IMR-90 (cell line): ENCODE measurements at regions not wholly inside any gene's neighbourhood (a gene's known extent, or its start where the extent isn't known, plus 50 kb on each side); places are given as distances from the start of the nearest gene placed in this dataset.

Experiments used
- ATAC-seq: fragments of 200-7000 bp; cut with Tn5 transposase; 2 replicates; pipeline ENCODE4 v1.9.1; 2020; ENCODE audit warnings: low read depth, mild to moderate bottlenecking, moderate library complexity
- BruUV-seq: library from RNA; stranded (reverse); fragments of 400-500 nt; replicated peaks from 2 replicates; lab custom pipeline; 2021; lab: Mats Ljungman, UMichigan
- CTCF ChIA-PET: fragments of 300-600 bp; formaldehyde crosslinking; extraction: SDS; loops from one replicate; lab custom pipeline; 2021; ENCODE audit warnings: antibody characterized with exemption; lab: Yijun Ruan, JAX
- POLR2A ChIA-PET: fragments of 300-600 bp; sonication (Branson Sonifier 250); formaldehyde crosslinking; loops from one replicate; lab custom pipeline; 2022; ENCODE audit warnings: antibody characterized with exemption; ENCODE audit not compliant: unreplicated experiment; lab: Charles Lee
- DNase-seq: peaks from one replicate; pipeline ENCODE4 v3.0.0; 2013
- H2AFZ ChIP-seq: replicated peaks from 2 replicates; pipeline ENCODE3; 2013; ENCODE audit warnings: low read length, mild to moderate bottlenecking; ENCODE audit not compliant: poor library complexity
- H2AK5ac ChIP-seq: 2 replicates; pipeline ENCODE4 v1.6.1; 2013; ENCODE audit warnings: low read depth, low read length, inconsistent platforms
- H2AK9ac ChIP-seq: replicated peaks from 2 replicates; pipeline ENCODE3; 2013; ENCODE audit warnings: mild to moderate bottlenecking, low read depth, low read length, moderate library complexity; ENCODE audit not compliant: poor library complexity
- H2BK120ac ChIP-seq: 2 replicates; pipeline ENCODE4 v1.6.1; 2013; ENCODE audit warnings: low read depth, low read length, inconsistent platforms
- H2BK15ac ChIP-seq: 3 replicates; pipeline ENCODE4 v1.6.1; 2013; ENCODE audit warnings: low read depth, low read length, inconsistent platforms
- H2BK20ac ChIP-seq: 2 replicates; pipeline ENCODE4 v1.6.1; 2013; ENCODE audit warnings: low read depth, mild to moderate bottlenecking, inconsistent platforms, low read length, moderate library complexity
- H2BK5ac ChIP-seq: 2 replicates; pipeline ENCODE4 v1.6.1; 2013; ENCODE audit warnings: mild to moderate bottlenecking, low read depth, low read length, inconsistent platforms; ENCODE audit not compliant: poor library complexity, severe bottlenecking
- H3K14ac ChIP-seq: replicated peaks from 2 replicates; pipeline ENCODE4 v1.6.1; 2013; ENCODE audit warnings: low read depth, low read length, inconsistent platforms
- H3K18ac ChIP-seq: 2 replicates; pipeline ENCODE4 v1.6.1; 2013; ENCODE audit warnings: low read depth, low read length, control low read depth
- H3K23ac ChIP-seq: 2 replicates; pipeline ENCODE4 v1.6.1; 2013; ENCODE audit warnings: low read depth, low read length, inconsistent platforms
- H3K27ac ChIP-seq: 2 replicates; pipeline ENCODE4 v1.5.1; 2013; ENCODE audit warnings: mild to moderate bottlenecking, control low read depth, low read length; ENCODE audit not compliant: insufficient read depth
- H3K27me3 ChIP-seq: 2 replicates; pipeline ENCODE4 v1.6.1; 2013; ENCODE audit warnings: low read length; ENCODE audit not compliant: control insufficient read depth, insufficient read depth
- H3K36me3 ChIP-seq: 2 replicates; pipeline ENCODE4 v1.6.1; 2013; ENCODE audit warnings: low read length, mixed read lengths; ENCODE audit not compliant: control insufficient read depth, insufficient read depth
- H3K4ac ChIP-seq: 2 replicates; pipeline ENCODE4 v1.6.1; 2013; ENCODE audit warnings: low read depth, low read length, inconsistent platforms
- H3K4me1 ChIP-seq: 2 replicates; pipeline ENCODE4 v1.6.1; 2013; ENCODE audit warnings: low read length, mixed read lengths; ENCODE audit not compliant: control insufficient read depth, insufficient read depth
- H3K4me2 ChIP-seq: 2 replicates; pipeline ENCODE4 v1.6.1; 2013; ENCODE audit warnings: low read depth, mild to moderate bottlenecking, control low read depth, low read length, moderate library complexity
- H3K4me3 ChIP-seq: 2 replicates; pipeline ENCODE4 v1.5.1; 2013; ENCODE audit warnings: low read depth, mild to moderate bottlenecking, control low read depth, low read length, moderate library complexity; ENCODE audit not compliant: insufficient read depth
- H3K56ac ChIP-seq: 2 replicates; pipeline ENCODE4 v1.6.1; 2013; ENCODE audit warnings: low read length, inconsistent platforms; ENCODE audit not compliant: insufficient read depth; ENCODE audit errors: extremely low read depth
- H3K79me1 ChIP-seq, 2 experiments: 2 replicates each; pipeline ENCODE4 v1.6.1; 2013; ENCODE audit warnings: low read length in 2 of 2, inconsistent platforms in 1 of 2, low read depth in 1 of 2
- H3K9ac ChIP-seq: 2 replicates; pipeline ENCODE4 v1.6.1; 2013; ENCODE audit warnings: low read depth, low read length, control low read depth
- H3K9me1 ChIP-seq: 2 replicates; pipeline ENCODE4 v1.6.1; 2013; ENCODE audit warnings: low read length, inconsistent platforms; ENCODE audit not compliant: insufficient read depth
- H3K9me3 ChIP-seq: 2 replicates; pipeline ENCODE4 v1.6.1; 2013; ENCODE audit warnings: low read length; ENCODE audit not compliant: control insufficient read depth, insufficient read depth
- H4K20me1 ChIP-seq: 2 replicates; pipeline ENCODE4 v1.6.1; 2013; ENCODE audit warnings: low read length, inconsistent platforms; ENCODE audit not compliant: insufficient read depth
- H4K5ac ChIP-seq: 2 replicates; pipeline ENCODE4 v1.6.1; 2013; ENCODE audit warnings: mild to moderate bottlenecking, low read depth, low read length, control low read depth
- H4K8ac ChIP-seq, 2 experiments: 2 replicates each; pipeline ENCODE4 v1.6.1; 2013; ENCODE audit warnings: low read depth in 2 of 2, low read length in 2 of 2, control low read depth in 1 of 2, inconsistent platforms in 1 of 2
- H4K91ac ChIP-seq: 2 replicates; pipeline ENCODE4 v1.6.1; 2013; ENCODE audit warnings: low read depth, low read length, inconsistent platforms; ENCODE audit not compliant: insufficient read depth
- BHLHE40 ChIP-seq: fragments of 150-350 bp; IDR thresholded peaks from 2 replicates; pipeline ENCODE4 v1.6.1; 2016; ENCODE audit warnings: mild to moderate bottlenecking, low read depth, low read length
- CEBPB ChIP-seq: IDR thresholded peaks from 2 replicates; pipeline ENCODE4 v1.6.1; 2012; ENCODE audit warnings: low read depth, low read length, improper control_type of control experiment
- CHD1 ChIP-seq: IDR thresholded peaks from 2 replicates; pipeline ENCODE4 v1.6.1; 2012; ENCODE audit warnings: low read depth, low read length, improper control_type of control experiment
- FOS ChIP-seq: fragments of 150-350 bp; IDR thresholded peaks from 2 replicates; pipeline ENCODE4 v1.6.1; 2016; ENCODE audit warnings: low read depth, low read length
- MAFK ChIP-seq: IDR thresholded peaks from 2 replicates; pipeline ENCODE4 v1.6.1; 2012; ENCODE audit warnings: low read depth, low read length, improper control_type of control experiment
- MAZ ChIP-seq: IDR thresholded peaks from 2 replicates; pipeline ENCODE4 v1.6.1; 2012; ENCODE audit warnings: low read depth, mild to moderate bottlenecking, low read length, improper control_type of control experiment, moderate library complexity, borderline replicate concordance
- MXI1 ChIP-seq: IDR thresholded peaks from 2 replicates; pipeline ENCODE4 v1.6.1; 2012; ENCODE audit warnings: low read depth, mild to moderate bottlenecking, low read length, moderate library complexity, borderline replicate concordance
- NFE2L2 ChIP-seq: fragments of 150-350 bp; IDR thresholded peaks from 2 replicates; pipeline ENCODE4 v1.6.1; 2016; ENCODE audit warnings: low read depth, mild to moderate bottlenecking, low read length
- POLR2A ChIP-seq: IDR thresholded peaks from 2 replicates; pipeline ENCODE4 v1.6.1; 2012; ENCODE audit warnings: mild to moderate bottlenecking, low read depth, low read length
- RAD21 ChIP-seq: IDR thresholded peaks from 2 replicates; pipeline ENCODE4 v1.6.1; 2012; ENCODE audit warnings: low read length, improper control_type of control experiment
- RCOR1 ChIP-seq: IDR thresholded peaks from 2 replicates; pipeline ENCODE4 v1.6.1; 2012; ENCODE audit warnings: mild to moderate bottlenecking, low read length, improper control_type of control experiment; ENCODE audit not compliant: insufficient replicate concordance
- RFX5 ChIP-seq: IDR thresholded peaks from 2 replicates; pipeline ENCODE4 v1.8.0; 2012; ENCODE audit warnings: low read depth, mild to moderate bottlenecking, low read length, moderate library complexity
- SMC3 ChIP-seq: fragments of 150-350 bp; IDR thresholded peaks from 2 replicates; pipeline ENCODE4 v1.6.1; 2016; ENCODE audit warnings: low read depth, mild to moderate bottlenecking, antibody characterized with exemption, low read length, moderate library complexity
- dilution Hi-C: fragments of 300-500 bp; cut with HindIII; formaldehyde crosslinking; loops from one replicate; pipeline ENCODE4 v1.14.3; 2018; ENCODE audit warnings: low sequenced_read_pairs; ENCODE audit not compliant: unreplicated experiment
- in situ Hi-C: fragments of 300-500 bp; cut with MboI; formaldehyde crosslinking; loops from 3 replicates; pipeline ENCODE4 v1.14.3; 2019; ENCODE audit warnings: low sequenced_read_pairs, inconsistent platforms, mixed read lengths
- intact Hi-C: fragments of 100-400 bp; cut with micrococcal nuclease; formaldehyde crosslinking; loops from 2 replicates; pipeline ENCODE4 v1.10.0; 2022
- TF ChIP-seq, protein P1 (sequence below): conservative IDR thresholded peaks from 2 replicates; pipeline ENCODE4 v1.5.1; 2012; ENCODE audit warnings: mild to moderate bottlenecking, low read depth, low read length, improper control_type of control experiment
- TF ChIP-seq, protein P2 (sequence below): fragments of 150-350 bp; IDR thresholded peaks from 2 replicates; pipeline ENCODE4 v1.6.1; 2016; ENCODE audit warnings: low read depth, mild to moderate bottlenecking, low read length, moderate library complexity, borderline replicate concordance
- TF ChIP-seq, protein P3 (sequence below): fragments of 150-350 bp; IDR thresholded peaks from 2 replicates; pipeline ENCODE4 v1.6.1; 2017; ENCODE audit warnings: mild to moderate bottlenecking, antibody characterized with exemption, low read length, low read depth

DNA sequence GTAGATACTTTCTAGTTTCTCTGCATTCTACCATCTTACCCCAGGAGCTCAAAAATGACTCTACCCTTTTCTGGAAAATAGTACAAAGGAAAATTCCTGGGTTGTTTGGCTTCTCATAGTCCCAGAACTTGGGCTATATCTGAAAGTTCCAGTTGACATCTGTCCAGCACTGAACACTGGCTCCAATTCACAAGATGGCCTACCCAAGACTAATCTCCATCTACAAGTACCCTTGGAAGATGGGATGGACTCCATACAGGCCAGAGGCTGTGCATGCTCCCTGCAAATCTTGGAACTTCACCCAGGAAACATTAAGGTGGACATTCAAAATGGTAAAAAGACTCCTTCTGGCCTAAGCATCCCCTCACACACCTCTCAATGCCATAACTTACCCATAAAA, 427.1 kb downstream of the DTWD2 start:
- ChIA-PET CTCF (no interaction called here), POLR2A (no interaction called here)
- BruUV-seq: no TSS peak
- H3K18ac ChIP-seq: no peak overlapping the region
- H3K27ac ChIP-seq: no peak overlapping the region
- no peak overlapping the region for H2BK20ac ChIP-seq
- in situ Hi-C loops: no loop called here
- H2BK5ac ChIP-seq: no peak overlapping the region
- H3K4ac ChIP-seq: no peak overlapping the region
- no peaks in the 10 kb centered on the region for H3K36me3 ChIP-seq
- no peak overlapping the region for H3K14ac ChIP-seq
- no peak overlapping the region for H4K91ac ChIP-seq
- TF ChIP-seq NFE2L2 (no peak), FOS (no peak), RFX5 (no peak), MAFK (no peak), MXI1 (no peak), SMC3 (no peak), RCOR1 (no peak), RAD21 (no peak), MAZ (no peak), POLR2A (no peak), CHD1 (no peak), CEBPB (no peak), BHLHE40 (no peak)
- TF ChIP-seq, protein P1, sequence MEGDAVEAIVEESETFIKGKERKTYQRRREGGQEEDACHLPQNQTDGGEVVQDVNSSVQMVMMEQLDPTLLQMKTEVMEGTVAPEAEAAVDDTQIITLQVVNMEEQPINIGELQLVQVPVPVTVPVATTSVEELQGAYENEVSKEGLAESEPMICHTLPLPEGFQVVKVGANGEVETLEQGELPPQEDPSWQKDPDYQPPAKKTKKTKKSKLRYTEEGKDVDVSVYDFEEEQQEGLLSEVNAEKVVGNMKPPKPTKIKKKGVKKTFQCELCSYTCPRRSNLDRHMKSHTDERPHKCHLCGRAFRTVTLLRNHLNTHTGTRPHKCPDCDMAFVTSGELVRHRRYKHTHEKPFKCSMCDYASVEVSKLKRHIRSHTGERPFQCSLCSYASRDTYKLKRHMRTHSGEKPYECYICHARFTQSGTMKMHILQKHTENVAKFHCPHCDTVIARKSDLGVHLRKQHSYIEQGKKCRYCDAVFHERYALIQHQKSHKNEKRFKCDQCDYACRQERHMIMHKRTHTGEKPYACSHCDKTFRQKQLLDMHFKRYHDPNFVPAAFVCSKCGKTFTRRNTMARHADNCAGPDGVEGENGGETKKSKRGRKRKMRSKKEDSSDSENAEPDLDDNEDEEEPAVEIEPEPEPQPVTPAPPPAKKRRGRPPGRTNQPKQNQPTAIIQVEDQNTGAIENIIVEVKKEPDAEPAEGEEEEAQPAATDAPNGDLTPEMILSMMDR: no peak
- TF ChIP-seq, protein P2, sequence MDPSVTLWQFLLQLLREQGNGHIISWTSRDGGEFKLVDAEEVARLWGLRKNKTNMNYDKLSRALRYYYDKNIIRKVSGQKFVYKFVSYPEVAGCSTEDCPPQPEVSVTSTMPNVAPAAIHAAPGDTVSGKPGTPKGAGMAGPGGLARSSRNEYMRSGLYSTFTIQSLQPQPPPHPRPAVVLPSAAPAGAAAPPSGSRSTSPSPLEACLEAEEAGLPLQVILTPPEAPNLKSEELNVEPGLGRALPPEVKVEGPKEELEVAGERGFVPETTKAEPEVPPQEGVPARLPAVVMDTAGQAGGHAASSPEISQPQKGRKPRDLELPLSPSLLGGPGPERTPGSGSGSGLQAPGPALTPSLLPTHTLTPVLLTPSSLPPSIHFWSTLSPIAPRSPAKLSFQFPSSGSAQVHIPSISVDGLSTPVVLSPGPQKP: no peak
- TF ChIP-seq, protein P3, sequence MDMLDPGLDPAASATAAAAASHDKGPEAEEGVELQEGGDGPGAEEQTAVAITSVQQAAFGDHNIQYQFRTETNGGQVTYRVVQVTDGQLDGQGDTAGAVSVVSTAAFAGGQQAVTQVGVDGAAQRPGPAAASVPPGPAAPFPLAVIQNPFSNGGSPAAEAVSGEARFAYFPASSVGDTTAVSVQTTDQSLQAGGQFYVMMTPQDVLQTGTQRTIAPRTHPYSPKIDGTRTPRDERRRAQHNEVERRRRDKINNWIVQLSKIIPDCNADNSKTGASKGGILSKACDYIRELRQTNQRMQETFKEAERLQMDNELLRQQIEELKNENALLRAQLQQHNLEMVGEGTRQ: no peak
- no peak overlapping the region for H3K56ac ChIP-seq
- no peak overlapping the region for H3K4me2 ChIP-seq
- H3K4me3 ChIP-seq: no peak overlapping the region
- no peak overlapping the region for H3K9ac ChIP-seq
- H2BK15ac ChIP-seq: no peak overlapping the region
- H3K79me1 ChIP-seq: no peaks in the 10 kb centered on the region
- H2BK120ac ChIP-seq: no peak overlapping the region
- H3K23ac ChIP-seq: no peak overlapping the region
- H2AFZ ChIP-seq: no peak overlapping the region
- intact Hi-C loops: no loop called here
- H3K4me1 ChIP-seq: no peaks in the 10 kb centered on the region
- no peaks in the 10 kb centered on the region for H3K27me3 ChIP-seq
- no peak overlapping the region for H4K5ac ChIP-seq
- DNase-seq (no peak), ATAC-seq (no peak)
- no peaks in the 10 kb centered on the region for H3K9me1 ChIP-seq
- dilution Hi-C loops: no loop called here
- no peak overlapping the region for H4K8ac ChIP-seq
- H3K9me3 ChIP-seq: peaks cover 8% of the 10 kb centered on the region
- no peak overlapping the region for H2AK9ac ChIP-seq
- H2AK5ac ChIP-seq: no peak overlapping the region
- H4K20me1 ChIP-seq: no peaks in the 10 kb centered on the region
